ENCODE measurements at regions not wholly inside any gene's neighbourhood (a gene's known extent, or its start where the extent isn't known, plus 50 kb on each side); places are given as distances from the start of the nearest gene placed in this dataset.

- no peak for TF ChIP-seq EZH2phosphoT487 (IDR thresholded peaks at IDR 0.05; ENCODE audit: borderline replicate concordance, low read length)
- TF ChIP-seq CTCF (IDR thresholded peaks at IDR 0.05; ENCODE audit: low read depth, low read length, poor library complexity, severe bottlenecking): no peak
- no peaks in the 10 kb centered on the region for H3K9me2 ChIP-seq (replicated peaks; ENCODE audit: control insufficient read depth, low read length)
- no peaks in the 10 kb centered on the region for H3K36me3 ChIP-seq (ENCODE audit: control insufficient read depth, low read length)
- no peak overlapping the region for H3K4me2 ChIP-seq (ENCODE audit: low read length)
- H3F3A ChIP-seq (ENCODE audit: control insufficient read depth, insufficient read depth): no peaks in the 10 kb centered on the region
- H4K20me1 ChIP-seq (ENCODE audit: control insufficient read depth, insufficient read depth, low read depth, low read length): no peaks in the 10 kb centered on the region
- H3K4me1 ChIP-seq (ENCODE audit: control insufficient read depth, low read length): no peaks in the 10 kb centered on the region
- no peak overlapping the region for H3K4me3 ChIP-seq (ENCODE audit: low read length)
- H3K27me3 ChIP-seq (ENCODE audit: control insufficient read depth, low read length): no peaks in the 10 kb centered on the region
- H3K27ac ChIP-seq (ENCODE audit: low read depth, low read length): no peak overlapping the region
- H3K79me2 ChIP-seq (ENCODE audit: control insufficient read depth, low read length): no peaks in the 10 kb centered on the region
- no peaks in the 10 kb centered on the region for H3K9me3 ChIP-seq (ENCODE audit: control insufficient read depth, insufficient read depth, low read length)
Measured at GRCh38 chr11:90704510-90704909, 481.7 kb upstream of the CHORDC1 start.

GRCh38 chr11:90701716-90702115 is 478.9 kb upstream of the CHORDC1 start:
- no peaks in the 10 kb centered on the region for H4K20me1 ChIP-seq (ENCODE audit: control insufficient read depth, insufficient read depth, low read depth, low read length)
- TF ChIP-seq CTCF (IDR thresholded peaks at IDR 0.05; ENCODE audit: low read depth, low read length, poor library complexity, severe bottlenecking): no peak
- no peak for TF ChIP-seq EZH2phosphoT487 (IDR thresholded peaks at IDR 0.05; ENCODE audit: borderline replicate concordance, low read length)
- no peaks in the 10 kb centered on the region for H3K9me3 ChIP-seq (ENCODE audit: control insufficient read depth, insufficient read depth, low read length)
- H3F3A ChIP-seq (ENCODE audit: control insufficient read depth, insufficient read depth): no peaks in the 10 kb centered on the region
- H3K79me2 ChIP-seq (ENCODE audit: control insufficient read depth, low read length): no peaks in the 10 kb centered on the region
- H3K9me2 ChIP-seq (replicated peaks; ENCODE audit: control insufficient read depth, low read length): no peaks in the 10 kb centered on the region
- no peaks in the 10 kb centered on the region for H3K4me1 ChIP-seq (ENCODE audit: control insufficient read depth, low read length)
- no peaks in the 10 kb centered on the region for H3K36me3 ChIP-seq (ENCODE audit: control insufficient read depth, low read length)
- no peak overlapping the region for H3K4me2 ChIP-seq (ENCODE audit: low read length)
- no peak overlapping the region for H3K4me3 ChIP-seq (ENCODE audit: low read length)
- no peaks in the 10 kb centered on the region for H3K27me3 ChIP-seq (ENCODE audit: control insufficient read depth, low read length)
- H3K27ac ChIP-seq (ENCODE audit: low read depth, low read length): no peak overlapping the region

- no peaks in the 10 kb centered on the region for H3K4me1 ChIP-seq (ENCODE audit: control insufficient read depth, low read length)
- TF ChIP-seq EZH2phosphoT487 (IDR thresholded peaks at IDR 0.05; ENCODE audit: borderline replicate concordance, low read length) (no peak), CTCF (IDR thresholded peaks at IDR 0.05; ENCODE audit: low read depth, low read length, poor library complexity, severe bottlenecking) (no peak)
- no peaks in the 10 kb centered on the region for H3K27me3 ChIP-seq (ENCODE audit: control insufficient read depth, low read length)
- no peak overlapping the region for H3K4me2 ChIP-seq (ENCODE audit: low read length)
- no peaks in the 10 kb centered on the region for H4K20me1 ChIP-seq (ENCODE audit: control insufficient read depth, insufficient read depth, low read depth, low read length)
- no peaks in the 10 kb centered on the region for H3K79me2 ChIP-seq (ENCODE audit: control insufficient read depth, low read length)
- no peaks in the 10 kb centered on the region for H3F3A ChIP-seq (ENCODE audit: control insufficient read depth, insufficient read depth)
- no peak overlapping the region for H3K4me3 ChIP-seq (ENCODE audit: low read length)
- H3K27ac ChIP-seq (ENCODE audit: low read depth, low read length): no peak overlapping the region
- H3K9me2 ChIP-seq (replicated peaks; ENCODE audit: control insufficient read depth, low read length): no peaks in the 10 kb centered on the region
- H3K36me3 ChIP-seq (ENCODE audit: control insufficient read depth, low read length): no peaks in the 10 kb centered on the region
- H3K9me3 ChIP-seq (ENCODE audit: control insufficient read depth, insufficient read depth, low read length): no peaks in the 10 kb centered on the region
Measured at GRCh38 chr11:90700789-90701439, 478.1 kb upstream of the CHORDC1 start.

Data from DOHH2 (cell line).